ENCODE measurements at regions not wholly inside any gene's neighbourhood (a gene's known extent, or its start where the extent isn't known, plus 50 kb on each side); places are given as distances from the start of the nearest gene placed in this dataset.

DNA sequence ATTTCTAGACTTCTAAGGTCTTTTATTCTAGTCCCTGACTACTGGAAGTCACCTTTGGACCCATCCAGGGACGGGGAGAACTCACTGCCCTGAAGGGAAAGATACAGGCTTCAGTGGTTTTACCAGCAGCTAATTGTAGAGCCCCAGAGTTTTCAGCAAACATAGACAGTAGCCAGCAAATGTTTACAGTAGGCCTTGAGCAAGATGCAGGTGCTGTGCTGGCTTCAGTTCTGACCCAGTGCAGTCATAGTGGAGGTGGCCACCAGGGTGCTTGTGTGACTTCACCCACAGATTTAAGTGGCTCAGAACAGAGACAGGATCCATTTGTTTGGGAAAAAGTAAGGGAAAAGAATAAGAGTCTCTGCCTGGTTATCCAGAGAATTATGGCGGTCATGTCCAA, 384.4 kb upstream of the AR start:
- no peak for TF ChIP-seq EP300 (IDR thresholded peaks at IDR 0.05; ENCODE audit: borderline replicate concordance in 1 of 2, low read depth in 1 of 2, low read length in 1 of 2)
- no peak for TF ChIP-seq SIN3A (IDR thresholded peaks at IDR 0.05; ENCODE audit: borderline replicate concordance, low read depth, low read length)
- H3K27ac ChIP-seq (ENCODE audit: low read depth in 2 of 2, low read length in 1 of 2) = no peak overlapping the region
- no peak overlapping the region for H3K4me3 ChIP-seq (ENCODE audit: low read depth in 2 of 2, low read length in 1 of 2)
- no peaks in the 10 kb centered on the region for H3K36me3 ChIP-seq (replicated peaks in 1 of 2; ENCODE audit: control insufficient read depth in 1 of 2, insufficient read depth in 2 of 2, low read length in 1 of 2)
- 9% methylated on average over 2 of the region's 2 CpGs for WGBS (ENCODE audit: low lambda C conversion rate)
- no peaks in the 10 kb centered on the region for H3K9me2 ChIP-seq
- ChIA-PET CTCF (no interaction called here), POLR2A (no interaction called here)
- no peak overlapping the region for H3K9ac ChIP-seq
- H3F3A ChIP-seq (replicated peaks; ENCODE audit: insufficient read depth) = no peaks in the 10 kb centered on the region
- no peak for DNase-seq
- no peak overlapping the region for H3K4me2 ChIP-seq
- H3K4me1 ChIP-seq (ENCODE audit: control insufficient read depth in 1 of 2, insufficient read depth in 2 of 2, low read depth in 1 of 2, low read length in 1 of 2) = no peaks in the 10 kb centered on the region
- no peaks in the 10 kb centered on the region; the same call in 1 of the 2 replicates for H3K9me3 ChIP-seq
- no peak overlapping the region for H2AFZ ChIP-seq (ENCODE audit: low read depth)
- H4K20me1 ChIP-seq (ENCODE audit: insufficient read depth) = no peaks in the 10 kb centered on the region
- no peaks in the 10 kb centered on the region for H3K27me3 ChIP-seq (ENCODE audit: insufficient read depth)
- H3K79me2 ChIP-seq (ENCODE audit: insufficient read depth) = no peaks in the 10 kb centered on the region

DNA sequence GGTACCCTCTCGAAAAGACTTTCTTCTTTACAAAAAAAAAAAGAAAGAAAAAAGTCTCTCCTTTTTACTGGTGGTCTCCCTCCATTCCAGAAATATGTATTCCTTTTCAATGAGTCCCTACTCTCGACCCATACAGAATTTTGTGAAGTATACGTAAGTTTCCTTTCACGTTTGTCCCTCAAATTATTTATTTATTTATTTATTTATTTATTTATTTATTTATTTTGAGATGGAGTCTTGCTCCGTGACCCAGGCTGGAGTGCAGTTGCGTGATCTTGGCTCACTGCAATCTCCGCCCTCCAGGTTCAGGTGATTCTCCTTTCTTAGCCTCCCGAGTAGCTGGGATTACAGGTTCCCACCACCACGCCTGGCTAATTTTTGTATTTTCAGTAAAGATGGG, 429.2 kb upstream of the AR start:
- H3K4me3 ChIP-seq (ENCODE audit: low read depth in 2 of 2, low read length in 1 of 2) = no peak overlapping the region
- POLR2A ChIA-PET = no interaction called here
- H3F3A ChIP-seq (replicated peaks; ENCODE audit: insufficient read depth) = no peaks in the 10 kb centered on the region
- no peak overlapping the region for H2AFZ ChIP-seq (ENCODE audit: low read depth)
- no peaks in the 10 kb centered on the region for H3K79me2 ChIP-seq (ENCODE audit: insufficient read depth)
- no peaks in the 10 kb centered on the region for H3K4me1 ChIP-seq (ENCODE audit: control insufficient read depth in 1 of 2, insufficient read depth in 2 of 2, low read depth in 1 of 2, low read length in 1 of 2)
- 4% methylated on average over 9 of the region's 9 CpGs for WGBS (ENCODE audit: low lambda C conversion rate)
- no peak for DNase-seq
- no peaks in the 10 kb centered on the region for H4K20me1 ChIP-seq (ENCODE audit: insufficient read depth)
- H3K9me2 ChIP-seq = no peaks in the 10 kb centered on the region
- H3K36me3 ChIP-seq (replicated peaks in 1 of 2; ENCODE audit: control insufficient read depth in 1 of 2, insufficient read depth in 2 of 2, low read length in 1 of 2) = no peaks in the 10 kb centered on the region
- TF ChIP-seq POLR2AphosphoS5 (IDR thresholded peaks at IDR 0.05; ENCODE audit: low read depth, low read length) (no peak), FOSL2 (IDR thresholded peaks at IDR 0.05; ENCODE audit: borderline replicate concordance, low read depth) (no peak), TEAD4 (IDR thresholded peaks at IDR 0.05; ENCODE audit: borderline replicate concordance, insufficient read depth) (no peak), GATA2 (CRISPR knock-in tag; IDR thresholded peaks at IDR 0.05) (no peak), RAD21 (IDR thresholded peaks at IDR 0.05; ENCODE audit: low read length) (no peak), GABPA (IDR thresholded peaks at IDR 0.05; ENCODE audit: low read depth) (no peak), TAF1 (IDR thresholded peaks at IDR 0.05; ENCODE audit: borderline replicate concordance, low read depth, low read length) (no peak), TCF12 (IDR thresholded peaks at IDR 0.05) (no peak), JUND (IDR thresholded peaks at IDR 0.05) (no peak), NFIC (IDR thresholded peaks at IDR 0.05; ENCODE audit: borderline replicate concordance) (no peak), FOXM1 (IDR thresholded peaks at IDR 0.05; ENCODE audit: low read depth) (no peak), EP300 (IDR thresholded peaks at IDR 0.05; ENCODE audit: borderline replicate concordance in 1 of 2, low read depth in 1 of 2, low read length in 1 of 2) (no peak)
- TF ChIP-seq, protein P1, sequence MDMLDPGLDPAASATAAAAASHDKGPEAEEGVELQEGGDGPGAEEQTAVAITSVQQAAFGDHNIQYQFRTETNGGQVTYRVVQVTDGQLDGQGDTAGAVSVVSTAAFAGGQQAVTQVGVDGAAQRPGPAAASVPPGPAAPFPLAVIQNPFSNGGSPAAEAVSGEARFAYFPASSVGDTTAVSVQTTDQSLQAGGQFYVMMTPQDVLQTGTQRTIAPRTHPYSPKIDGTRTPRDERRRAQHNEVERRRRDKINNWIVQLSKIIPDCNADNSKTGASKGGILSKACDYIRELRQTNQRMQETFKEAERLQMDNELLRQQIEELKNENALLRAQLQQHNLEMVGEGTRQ (IDR thresholded peaks at IDR 0.05; ENCODE audit: borderline replicate concordance, low read depth, low read length) = no peak
- TF ChIP-seq, protein P2, sequence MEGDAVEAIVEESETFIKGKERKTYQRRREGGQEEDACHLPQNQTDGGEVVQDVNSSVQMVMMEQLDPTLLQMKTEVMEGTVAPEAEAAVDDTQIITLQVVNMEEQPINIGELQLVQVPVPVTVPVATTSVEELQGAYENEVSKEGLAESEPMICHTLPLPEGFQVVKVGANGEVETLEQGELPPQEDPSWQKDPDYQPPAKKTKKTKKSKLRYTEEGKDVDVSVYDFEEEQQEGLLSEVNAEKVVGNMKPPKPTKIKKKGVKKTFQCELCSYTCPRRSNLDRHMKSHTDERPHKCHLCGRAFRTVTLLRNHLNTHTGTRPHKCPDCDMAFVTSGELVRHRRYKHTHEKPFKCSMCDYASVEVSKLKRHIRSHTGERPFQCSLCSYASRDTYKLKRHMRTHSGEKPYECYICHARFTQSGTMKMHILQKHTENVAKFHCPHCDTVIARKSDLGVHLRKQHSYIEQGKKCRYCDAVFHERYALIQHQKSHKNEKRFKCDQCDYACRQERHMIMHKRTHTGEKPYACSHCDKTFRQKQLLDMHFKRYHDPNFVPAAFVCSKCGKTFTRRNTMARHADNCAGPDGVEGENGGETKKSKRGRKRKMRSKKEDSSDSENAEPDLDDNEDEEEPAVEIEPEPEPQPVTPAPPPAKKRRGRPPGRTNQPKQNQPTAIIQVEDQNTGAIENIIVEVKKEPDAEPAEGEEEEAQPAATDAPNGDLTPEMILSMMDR (IDR thresholded peaks at IDR 0.05) = no peak
- no peak overlapping the region for H3K9ac ChIP-seq
- no peaks in the 10 kb centered on the region for H3K9me3 ChIP-seq
- CTCF ChIA-PET = no interaction called here
- no peak overlapping the region for H3K4me2 ChIP-seq
- no peak overlapping the region for H3K27ac ChIP-seq (ENCODE audit: low read depth in 2 of 2, low read length in 1 of 2)
- no peaks in the 10 kb centered on the region for H3K27me3 ChIP-seq (ENCODE audit: insufficient read depth)

All from SK-N-SH (cell line).